ENCODE measurements at regions not wholly inside any gene's neighbourhood (a gene's known extent, or its start where the extent isn't known, plus 50 kb on each side); places are given as distances from the start of the nearest gene placed in this dataset.
A peak's percentile ranks its signal among the peaks of the same experiment; 100 is the strongest.

DNA sequence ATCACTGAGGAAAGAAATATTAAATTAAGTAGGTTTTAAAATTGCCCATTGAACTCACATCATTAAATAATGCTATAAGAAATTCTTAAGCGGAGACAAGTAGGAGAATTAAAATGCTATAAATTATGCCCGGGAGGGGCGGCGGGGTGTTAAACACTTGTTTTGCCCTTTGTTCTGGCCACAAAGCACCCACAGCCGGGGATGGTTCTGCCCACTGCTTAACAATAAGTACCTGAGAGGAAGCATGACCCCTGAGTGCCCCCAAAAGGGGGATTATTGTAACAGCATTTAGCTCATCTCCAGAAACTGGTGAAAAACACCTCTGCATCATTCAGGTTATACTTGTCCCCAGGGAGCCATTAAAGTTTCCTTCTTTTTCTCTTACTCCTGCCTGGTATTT lies 332.7 kb upstream of the POU3F3 start:
- Histone ChIP-seq H3K79me1 (ENCODE audit: low read depth, low read length) (no peaks in the 10 kb centered on the region), H3K27ac (ENCODE audit: low read depth, low read length) (no peak overlapping the region), H2BK120ac (replicated peaks; ENCODE audit: low read depth, low read length) (no peak overlapping the region), H3K56ac (replicated peaks; ENCODE audit: insufficient read length, low read depth, low read length) (no peak overlapping the region), H3K4ac (replicated peaks; ENCODE audit: insufficient read length, low read depth, low read length) (no peak overlapping the region), H3K23me2 (ENCODE audit: low read depth, low read length) (no peaks in the 10 kb centered on the region; the same call in 1 of the 2 replicates), H2BK20ac (ENCODE audit: low read length) (no peak overlapping the region), H2AFZ (ENCODE audit: low read length) (no peak overlapping the region), H3K4me1 (replicated peaks in 1 of 4; ENCODE audit: control insufficient read depth in 3 of 4, insufficient read depth in 4 of 4, low read length in 3 of 4) (no peaks in the 10 kb centered on the region), H2BK5ac (ENCODE audit: low read depth, low read length) (no peak overlapping the region), H4K5ac (ENCODE audit: insufficient read length, low read depth, low read length) (no peak overlapping the region), H3K14ac (ENCODE audit: insufficient read length) (no peak overlapping the region), H3K23ac (ENCODE audit: insufficient read length) (no peak overlapping the region), H3K79me2 (ENCODE audit: control insufficient read depth in 1 of 2, insufficient read depth in 2 of 2, low read length in 2 of 2) (no peaks in the 10 kb centered on the region), H4K8ac (ENCODE audit: extremely low read depth, insufficient read depth, low read length) (no peak overlapping the region), H3K18ac (ENCODE audit: extremely low read depth, low read length) (no peak overlapping the region), H3K9ac (replicated peaks in 1 of 4; ENCODE audit: extremely low read depth in 1 of 4, low read depth in 3 of 4, low read length in 3 of 4) (no peak overlapping the region), H3K27me3 (replicated peaks in 1 of 4; ENCODE audit: control insufficient read depth in 3 of 4, extremely low read depth in 1 of 4, insufficient read depth in 3 of 4, low read length in 3 of 4) (peaks cover 0 to 1% (median 0%) of the 10 kb centered on the region in 4 experiments; a peak in 1 of 7 replicates), H3K4me3 (ENCODE audit: extremely low read depth in 1 of 4, insufficient read depth in 2 of 4, low read depth in 3 of 4, low read length in 4 of 4) (no peak overlapping the region), H4K20me1 (replicated peaks in 1 of 2; ENCODE audit: control insufficient read depth in 1 of 2, insufficient read depth in 2 of 2, low read length in 2 of 2) (no peaks in the 10 kb centered on the region), H3K9me3 (ENCODE audit: insufficient read depth in 2 of 2, low read depth in 1 of 2, low read length in 1 of 2) (no peaks in the 10 kb centered on the region), H2AK5ac (ENCODE audit: low read depth, low read length) (no peak overlapping the region), H2BK12ac (ENCODE audit: low read depth, low read length) (no peak overlapping the region), H4K91ac (replicated peaks; ENCODE audit: insufficient read length, low read length) (no peak overlapping the region), H3K4me2 (ENCODE audit: insufficient read depth in 1 of 2, low read depth in 2 of 2, low read length in 2 of 2) (no peak overlapping the region), H2BK15ac (ENCODE audit: low read length) (no peak overlapping the region), H3K36me3 (ENCODE audit: control insufficient read depth in 2 of 4, insufficient read depth in 4 of 4, low read length in 3 of 4) (no peaks in the 10 kb centered on the region)
- FAIRE-seq (peak; percentile 94), DNase-seq (ENCODE audit: low read depth in 1 of 2, low spot score in 2 of 2) (peak; percentile 38 to 54)
- 52% methylated on average over 5 of the region's 5 CpGs; no CpG with 5 or more reads in 1 of the 2 experiments for WGBS, 2 experiments (ENCODE audit: extremely low coverage in 1 of 2, insufficient coverage in 1 of 2, insufficient read length in 1 of 2, insufficient replicate concordance in 2 of 2, low coverage in 1 of 2, low lambda C conversion rate in 2 of 2, missing lambda C conversion rate in 1 of 2)
- ChIA-PET POLR2A (ENCODE audit: partially characterized antibody) (no interaction called here), CTCF (ENCODE audit: partially characterized antibody) (interaction anchor here (0.5 to 2.1 kb wide), 21 partner anchors 9 to 562 kb away, joined by 3 to 8 read pairs (median 3); no protein-coding TSS in a partner anchor)
- TF ChIP-seq MAFK (IDR thresholded peaks at IDR 0.05; ENCODE audit: low read depth, low read length) (no peak), PHF8 (conservative IDR thresholded peaks at IDR 0.05; ENCODE audit: low read depth, low read length) (no peak)

Data from H1 (cell line).